NCI-H446 (cell line): ENCODE measurements at regions not wholly inside any gene's neighbourhood (a gene's known extent, or its start where the extent isn't known, plus 50 kb on each side); places are given as distances from the start of the nearest gene placed in this dataset.

ENCODE experiments used
- DNase-seq, 2 experiments: peaks; one replicate each; lab custom pipeline; 2025; lab: John Stamatoyannopoulos, UW

- DNase-seq: no peak
Measured at GRCh38 chr15:93870583-93870982, 360.8 kb upstream of the MCTP2 start.

DNA sequence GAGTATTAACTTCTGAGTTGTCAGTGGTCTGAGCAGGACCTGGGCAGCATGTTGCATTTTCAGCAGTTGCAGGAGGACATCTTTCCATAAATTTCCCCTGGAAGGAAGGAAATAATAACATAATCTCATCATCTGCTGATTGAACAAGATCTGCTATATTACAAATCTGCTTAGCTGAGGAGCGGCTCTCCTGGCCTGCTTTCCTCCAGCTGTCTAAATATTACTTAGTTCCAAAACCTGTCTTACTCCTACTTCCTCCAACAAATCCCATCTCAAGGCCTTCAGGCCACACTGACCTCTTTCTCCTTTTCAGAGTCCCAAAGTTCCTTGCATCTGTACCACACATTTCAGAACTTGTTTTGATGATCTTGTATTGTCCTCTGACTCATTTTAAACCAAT lies 364.4 kb upstream of the MCTP2 start:
- DNase-seq: no peak

- DNase-seq: no peak
Measured at GRCh38 chr15:93866476-93866875, 364.9 kb upstream of the MCTP2 start.

- DNase-seq: no peak
Measured at GRCh38 chr15:93865586-93865985, 365.8 kb upstream of the MCTP2 start.

DNA sequence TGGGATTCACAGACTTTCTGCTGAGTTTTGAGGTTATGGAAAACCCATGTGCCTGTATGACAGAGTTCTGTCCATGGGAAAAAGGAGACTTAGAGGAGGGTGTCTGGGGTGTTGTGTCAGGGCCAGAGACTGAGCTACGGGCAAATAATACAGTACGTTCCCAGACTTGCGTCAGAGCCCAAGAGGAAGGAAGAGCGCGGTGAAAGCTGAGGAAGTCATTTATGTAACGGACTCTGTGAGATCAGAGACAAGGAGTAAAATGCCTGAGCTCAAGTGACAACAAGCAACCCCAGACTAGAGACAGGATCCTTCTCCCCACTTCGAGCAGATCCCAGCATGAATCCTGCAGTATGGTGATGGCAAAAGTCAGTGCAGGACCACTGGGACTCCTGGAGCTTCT lies 368.6 kb upstream of the MCTP2 start:
- no peak for DNase-seq

- no peak for DNase-seq
Measured at GRCh38 chr15:93861956-93862741, 369.2 kb upstream of the MCTP2 start.

- DNase-seq: no peak
Measured at GRCh38 chr15:93861413-93861812, 369.9 kb upstream of the MCTP2 start.

DNA sequence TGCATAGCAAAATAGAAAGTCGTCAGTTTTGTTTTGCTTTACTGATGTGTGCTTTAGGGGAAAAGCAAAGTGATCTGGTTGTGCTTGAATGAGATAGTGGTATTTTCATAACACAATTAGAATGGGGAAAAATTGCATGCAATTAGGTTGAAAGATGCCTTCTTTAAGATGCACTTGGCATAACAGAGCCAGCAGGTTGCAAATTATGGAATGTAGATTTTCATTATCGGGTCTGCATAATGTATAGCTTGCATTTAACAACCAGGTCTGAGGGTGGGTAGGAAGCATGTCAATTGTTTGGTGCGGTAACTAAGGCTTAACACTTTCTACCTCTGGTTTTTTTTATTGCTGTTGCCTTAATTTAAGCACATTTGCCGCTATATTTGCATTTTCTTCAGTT lies 370.7 kb upstream of the MCTP2 start:
- no peak for DNase-seq

GRCh38 chr15:93859176-93859575 lies 372.2 kb upstream of the MCTP2 start:
- no peak for DNase-seq

DNA sequence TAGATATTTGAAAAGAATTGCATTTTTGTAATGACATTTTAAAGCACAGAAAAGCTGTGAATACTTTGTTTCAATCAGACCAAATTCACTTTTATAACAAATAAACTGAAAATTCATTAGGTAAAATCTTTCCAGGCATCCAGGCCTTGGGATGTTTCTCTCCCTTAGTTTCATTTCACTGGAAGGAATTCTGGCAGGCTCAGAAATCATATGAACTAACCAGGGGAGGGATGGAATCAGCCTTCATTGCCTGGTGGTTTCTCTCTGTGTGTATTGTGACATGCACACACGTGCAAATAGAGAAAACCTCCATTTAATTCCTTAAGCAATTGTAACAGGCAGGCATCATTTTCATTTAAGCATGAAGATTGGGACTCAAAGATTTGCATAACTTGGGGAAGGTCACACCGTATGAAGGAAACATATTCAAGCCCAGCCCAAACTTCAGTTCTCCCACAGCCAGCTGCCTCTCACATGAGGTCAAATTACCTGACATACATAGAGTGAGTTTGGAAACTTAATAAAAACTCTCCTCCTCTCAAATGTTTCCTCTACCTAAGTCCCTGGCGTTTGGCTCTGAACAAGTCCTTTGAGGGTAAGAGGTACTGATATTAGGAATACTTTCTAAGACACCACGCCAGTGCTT lies 376.1 kb upstream of the MCTP2 start:
- DNase-seq: no peak

GRCh38 chr15:93854088-93854487 lies 377.3 kb upstream of the MCTP2 start:
- no peak for DNase-seq

DNA sequence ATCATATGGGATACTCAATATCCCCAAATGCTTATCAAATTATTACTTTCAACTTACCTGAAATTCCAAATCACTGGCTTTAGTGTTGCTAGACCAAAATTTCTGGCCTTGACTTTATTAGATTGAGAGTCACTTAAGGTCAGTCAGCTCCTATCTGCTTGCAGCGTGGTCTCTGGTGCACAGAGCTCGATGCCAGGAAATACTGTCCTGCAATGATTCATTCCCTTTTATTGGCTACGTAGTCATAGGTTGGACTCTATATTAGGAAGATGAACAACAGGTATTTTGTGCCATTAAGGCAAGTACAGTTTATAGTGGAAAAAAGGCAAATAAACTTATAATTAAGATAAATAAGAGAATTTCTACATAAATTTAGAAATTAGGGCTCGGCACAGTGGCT lies 378.6 kb upstream of the MCTP2 start:
- DNase-seq: no peak

GRCh38 chr15:93848490-93848889 lies 382.9 kb upstream of the MCTP2 start:
- DNase-seq: no peak

DNA sequence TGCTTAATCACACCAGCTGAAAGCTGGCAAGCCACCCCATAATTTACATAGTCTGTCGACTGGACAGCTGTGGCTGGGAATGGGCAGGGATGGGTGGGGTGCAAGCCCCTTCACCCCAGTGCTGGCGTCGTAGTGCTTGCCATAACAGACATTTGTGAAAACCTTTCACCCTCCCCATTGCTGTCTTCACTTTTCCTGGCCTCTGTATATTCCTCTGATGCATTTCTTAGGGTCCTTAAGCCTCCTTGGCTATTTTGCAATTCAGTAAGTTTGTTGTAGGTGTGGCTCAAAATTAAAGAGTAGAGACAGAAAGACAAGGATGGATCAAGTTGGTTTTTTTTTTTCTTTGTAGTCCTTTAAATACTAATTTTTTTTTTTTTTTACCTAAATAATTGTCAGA lies 383.3 kb upstream of the MCTP2 start:
- DNase-seq: no peak

DNA sequence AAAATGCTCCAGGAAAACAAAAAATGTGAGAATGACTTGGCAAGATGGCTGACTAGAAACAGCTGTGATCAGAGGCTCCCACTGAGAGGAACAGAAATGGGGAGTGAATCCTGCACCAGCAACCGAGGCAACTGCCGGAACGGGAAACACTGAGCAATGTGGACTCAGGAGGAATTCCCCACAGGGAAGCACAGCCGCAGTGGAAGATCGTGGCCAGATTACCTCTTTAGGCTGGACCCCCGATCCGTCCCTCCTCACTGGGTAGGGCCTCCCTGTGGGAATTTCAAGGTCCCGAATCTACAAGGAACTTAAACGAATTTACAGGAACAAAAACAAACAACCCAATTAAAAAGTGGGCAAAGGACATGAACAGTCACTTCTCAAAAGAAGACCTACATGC lies 385.2 kb upstream of the MCTP2 start:
- no peak for DNase-seq

GRCh38 chr15:93837450-93837849 lies 393.9 kb upstream of the MCTP2 start:
- no peak for DNase-seq

GRCh38 chr15:93835344-93835743 lies 396.0 kb upstream of the MCTP2 start:
- no peak for DNase-seq

DNA sequence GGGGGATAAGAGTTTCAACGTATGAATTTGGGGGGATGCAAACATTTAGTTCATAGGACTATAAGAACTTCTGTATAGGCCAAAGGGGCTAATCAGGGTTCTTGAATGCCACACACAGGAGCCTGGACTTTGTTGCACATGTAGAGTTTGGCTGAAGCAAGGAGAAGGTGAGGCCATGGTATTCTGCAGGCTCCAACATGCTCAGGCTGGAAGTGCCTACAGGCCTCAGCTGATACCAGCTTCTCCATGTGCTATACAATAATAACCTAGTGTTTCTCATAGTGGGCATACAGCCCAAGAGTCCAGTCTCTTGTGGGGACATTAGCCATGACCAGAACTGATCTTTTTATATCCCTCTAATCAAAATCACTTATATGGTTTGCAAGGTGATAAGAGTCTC lies 399.7 kb upstream of the MCTP2 start:
- no peak for DNase-seq

GRCh38 chr15:93830221-93831080 lies 400.9 kb upstream of the MCTP2 start:
- no peak for DNase-seq

- no peak for DNase-seq
Measured at GRCh38 chr15:93829115-93829870, 402.1 kb upstream of the MCTP2 start.

DNA sequence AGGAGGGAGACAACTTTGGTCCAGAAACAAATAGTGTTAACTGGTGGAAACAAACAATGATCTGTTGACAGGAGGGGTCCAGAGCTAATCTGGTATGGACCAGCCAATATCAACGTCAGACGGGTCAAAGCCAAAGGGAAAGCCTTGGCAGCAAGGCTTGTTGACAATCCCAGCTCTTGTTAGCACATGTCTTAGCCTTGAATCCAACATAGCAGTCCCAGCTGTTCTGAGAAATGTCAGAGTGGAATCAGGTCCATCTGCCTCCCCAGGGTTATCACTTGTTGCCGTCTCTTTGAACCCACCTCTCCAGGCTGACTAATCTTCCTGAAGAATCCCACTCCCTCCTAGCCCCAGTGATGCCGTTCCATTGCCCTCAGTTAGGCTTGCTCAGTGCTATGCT lies 404.6 kb upstream of the MCTP2 start:
- DNase-seq: no peak

DNA sequence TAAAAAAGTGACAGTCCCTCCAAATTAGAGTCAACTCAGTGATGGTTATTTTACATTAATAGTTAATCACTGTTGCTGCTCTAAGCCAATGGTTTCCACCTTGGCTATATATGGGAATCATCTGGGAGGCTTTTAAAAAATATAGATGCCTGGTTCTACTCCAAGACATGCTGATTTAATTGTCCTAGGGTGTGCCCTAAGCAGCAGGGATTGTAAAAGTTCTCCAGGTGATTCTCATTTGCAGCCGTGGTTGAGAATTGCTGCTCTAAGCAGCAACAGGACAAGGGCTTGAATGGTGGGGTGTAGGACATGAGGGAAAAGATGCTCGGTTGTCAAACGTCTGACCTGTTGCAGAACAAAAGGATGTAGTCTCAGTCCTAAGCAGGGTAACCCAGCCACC lies 405.1 kb upstream of the MCTP2 start:
- no peak for DNase-seq
